Mesenchymal stem cell (in vitro differentiated cells and primary cell): ENCODE measurements at regions not wholly inside any gene's neighbourhood (a gene's known extent, or its start where the extent isn't known, plus 50 kb on each side); places are given as distances from the start of the nearest gene placed in this dataset. TPM values are rescaled to one million over a fixed set of nuclear protein-coding genes. Genes with fewer than 3 reads are reported as not detected.

Experiments
- small RNA-seq: library from polyadenylated mRNA; stranded (forward); fragments of <200 nt; extraction: miRNeasy Mini kit (QIAGEN cat#:217004); gene quantifications from one replicate; pipeline ENCODE3, GENCODE V24; 2013; ENCODE audit warnings: low read depth

Small RNA genes in the stretch of these regions (small RNA-seq; reads per million reads assigned to genes)
- gene AL603908.1 (not detected), gene MTND3P20 (not detected), gene MTND4LP20 (not detected), gene RNA5SP225 (not detected), gene RNU6-896P (not detected)
